ENCODE measurements at regions not wholly inside any gene's neighbourhood (a gene's known extent, or its start where the extent isn't known, plus 50 kb on each side); places are given as distances from the start of the nearest gene placed in this dataset.
"Not testable (repeated sequence)": the region's sequence is repeated elsewhere in the genome, so short reads cannot be mapped to it uniquely, and the experiment has no call there.

DNA sequence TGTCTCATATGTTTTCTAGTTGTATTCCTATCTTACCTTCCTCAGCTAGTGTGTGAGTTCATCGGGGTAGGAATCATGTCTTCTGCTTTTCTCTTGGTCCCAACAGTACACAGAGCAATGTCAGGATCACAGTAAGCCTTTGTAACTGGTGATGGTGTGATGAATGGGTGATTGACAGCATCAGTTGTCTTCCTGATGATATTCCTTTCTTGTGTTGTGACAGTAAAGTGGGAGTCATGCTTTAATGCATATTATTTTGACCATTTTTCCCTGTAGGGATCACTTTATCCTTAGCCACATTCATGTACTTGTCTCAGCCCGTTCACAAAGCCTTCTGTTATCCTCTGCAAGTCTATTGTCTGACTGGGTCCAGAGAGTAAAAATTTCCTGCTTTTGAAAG, 501.7 kb downstream of the UTRN start:
- no peak for DNase-seq (ENCODE audit: low spot score)
- no peak for TF ChIP-seq CTCF (IDR thresholded peaks at IDR 0.05; ENCODE audit: extremely low read depth, missing control alignments)

GRCh38 chr6:144793744-144794143, 508.6 kb downstream of the UTRN start:
- TF ChIP-seq CTCF (IDR thresholded peaks at IDR 0.05; ENCODE audit: extremely low read depth, missing control alignments) = no peak
- no peak for DNase-seq (ENCODE audit: low spot score)

DNA sequence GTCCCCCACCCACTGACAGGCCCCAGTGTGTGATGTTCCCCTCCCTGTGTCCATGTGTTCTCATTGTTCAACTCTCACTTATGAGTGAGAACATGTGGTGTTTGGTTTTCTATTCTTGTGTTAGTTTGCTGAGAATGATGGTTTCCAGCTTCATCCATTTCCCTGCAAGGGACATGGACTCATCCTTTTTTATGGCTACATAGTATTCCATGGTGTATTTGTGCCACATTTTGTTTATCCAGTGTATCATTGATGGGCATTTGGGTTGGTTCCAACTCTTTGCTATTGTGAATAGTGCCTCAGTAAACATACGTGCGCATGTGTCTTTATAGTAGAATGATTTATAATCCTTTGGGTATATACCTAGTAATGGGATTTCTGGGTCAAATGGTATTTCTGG, 509.9 kb downstream of the UTRN start:
- DNase-seq (ENCODE audit: low spot score) = not testable (repeated sequence)

- TF ChIP-seq CTCF (IDR thresholded peaks at IDR 0.05; ENCODE audit: extremely low read depth, missing control alignments) = no peak
- DNase-seq (ENCODE audit: low spot score) = no peak
Measured at GRCh38 chr6:144796070-144796469, 510.9 kb downstream of the UTRN start.

- no peak for DNase-seq (ENCODE audit: low spot score)
- no peak for TF ChIP-seq CTCF (IDR thresholded peaks at IDR 0.05; ENCODE audit: extremely low read depth, missing control alignments)
Measured at GRCh38 chr6:144797881-144798589, 512.9 kb downstream of the UTRN start.

DNA sequence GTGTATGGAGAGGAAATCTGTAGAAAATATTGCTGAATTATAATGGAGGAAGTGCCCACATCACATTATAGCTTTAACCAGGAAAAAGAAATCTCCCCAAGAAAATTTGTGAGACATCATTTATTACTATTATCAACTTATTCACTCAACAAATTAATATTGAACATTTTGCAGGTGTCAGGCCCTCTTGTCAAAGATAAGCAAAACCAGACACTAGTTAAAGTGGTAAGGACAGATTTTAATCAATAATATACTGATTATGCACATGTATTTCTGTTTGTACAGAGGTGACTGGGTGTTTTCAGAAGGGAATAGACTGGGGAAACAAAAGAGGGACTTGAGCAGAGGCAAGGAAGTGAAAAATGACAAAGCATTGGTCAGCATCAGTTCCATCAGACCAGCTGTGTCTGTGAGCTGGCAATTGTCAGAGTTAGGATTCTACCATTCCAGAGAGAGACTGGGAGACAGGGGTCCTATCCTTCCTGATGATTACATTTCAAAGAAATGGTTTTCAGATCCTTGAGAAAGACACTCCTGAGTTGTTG, 519.2 kb downstream of the UTRN start:
- no peak for TF ChIP-seq CTCF (IDR thresholded peaks at IDR 0.05; ENCODE audit: extremely low read depth, missing control alignments)
- DNase-seq (ENCODE audit: low spot score) = no peak

DNA sequence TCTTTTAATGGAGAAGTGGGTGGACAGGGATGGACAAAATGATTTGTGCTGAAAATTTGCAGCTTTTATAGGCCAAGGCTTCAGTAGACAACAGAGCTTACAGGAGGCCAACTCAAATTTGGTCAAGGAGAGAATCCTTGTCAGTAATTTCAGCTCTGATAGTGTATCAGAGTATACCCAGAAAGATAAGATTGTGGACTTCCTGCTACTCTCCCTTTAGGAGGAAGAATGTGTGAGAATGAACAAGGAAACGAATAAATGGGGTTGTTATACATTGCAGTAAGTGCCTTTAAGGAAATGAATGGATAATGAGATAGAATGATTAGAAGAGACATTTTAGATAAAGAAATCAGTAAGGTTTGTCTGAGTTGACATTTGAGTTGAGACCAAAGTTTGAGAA, 519.9 kb downstream of the UTRN start:
- TF ChIP-seq CTCF (IDR thresholded peaks at IDR 0.05; ENCODE audit: extremely low read depth, missing control alignments) = no peak
- no peak for DNase-seq (ENCODE audit: low spot score)

GRCh38 chr6:144806222-144806621, 521.1 kb downstream of the UTRN start:
- no peak for TF ChIP-seq CTCF (IDR thresholded peaks at IDR 0.05; ENCODE audit: extremely low read depth, missing control alignments)
- no peak for DNase-seq (ENCODE audit: low spot score)

All from GM20000 (cell line).